ENCODE measurements at regions not wholly inside any gene's neighbourhood (a gene's known extent, or its start where the extent isn't known, plus 50 kb on each side); places are given as distances from the start of the nearest gene placed in this dataset.
A peak's percentile ranks its signal among the peaks of the same experiment; 100 is the strongest.

GRCh38 chr16:85222155-85222863 lies 110.0 kb upstream of the CIBAR2 start:
- Histone ChIP-seq H2BK120ac (ENCODE audit: low read depth, low read length, poor library complexity, severe bottlenecking) (no peak overlapping the region), H3K4me1 (ENCODE audit: insufficient read depth, low read length) (peaks cover 3% of the 10 kb centered on the region), H3K14ac (ENCODE audit: insufficient read depth, low read length) (no peak overlapping the region), H3K4me2 (ENCODE audit: insufficient read depth, insufficient read length, low read length) (no peak overlapping the region), H2BK12ac (ENCODE audit: insufficient read length, low read depth, low read length) (no peak overlapping the region), H3K27me3 (ENCODE audit: insufficient read depth, low read length) (no peaks in the 10 kb centered on the region), H3K56ac (ENCODE audit: insufficient read length, low read depth, low read length) (no peak overlapping the region), H2AFZ (ENCODE audit: low read length) (no peak overlapping the region), H2BK15ac (ENCODE audit: low read depth, low read length) (no peak overlapping the region), H3K79me2 (ENCODE audit: insufficient read depth, low read length) (peaks cover 1% of the 10 kb centered on the region; the same call in 1 of the 2 replicates), H2AK5ac (ENCODE audit: insufficient read length, low read length) (no peak overlapping the region), H4K5ac (ENCODE audit: insufficient read length, low read depth, low read length) (no peak overlapping the region), H4K91ac (ENCODE audit: insufficient read length, low read depth, low read length) (no peak overlapping the region), H3K18ac (ENCODE audit: insufficient read length, low read depth, low read length) (no peak overlapping the region), H2BK20ac (ENCODE audit: low read depth, low read length, poor library complexity, severe bottlenecking) (no peak overlapping the region), H3K23ac (ENCODE audit: insufficient read length, low read depth, low read length) (no peak overlapping the region), H3K79me1 (ENCODE audit: insufficient read depth, low read depth, low read length, poor library complexity, severe bottlenecking) (no peaks in the 10 kb centered on the region), H2BK5ac (ENCODE audit: insufficient read length, low read length) (no peak overlapping the region), H3K4ac (ENCODE audit: low read depth, low read length) (no peak overlapping the region), H3K9ac (ENCODE audit: extremely low read depth, insufficient read length, low read length) (no peak overlapping the region), H4K20me1 (ENCODE audit: control insufficient read depth, insufficient read depth, insufficient read length) (no peaks in the 10 kb centered on the region), H3T11ph (ENCODE audit: low read length) (no peak overlapping the region), H4K8ac (replicated peaks; ENCODE audit: insufficient read length, low read depth, low read length) (no peak overlapping the region), H3K9me3 (ENCODE audit: control insufficient read depth, low read depth, low read length) (no peaks in the 10 kb centered on the region), H3K27ac (ENCODE audit: insufficient read length, low read depth, low read length) (no peak overlapping the region), H3K23me2 (ENCODE audit: insufficient read length, low read depth, low read length, poor library complexity, severe bottlenecking) (no peaks in the 10 kb centered on the region)
- WGBS (ENCODE audit: extremely low coverage, insufficient read length, low lambda C conversion rate): no CpG with 5 or more reads among the region's 23 CpGs
- no peak for DNase-seq
- Mint-ChIP-seq H3K27me3 (ENCODE audit: low read depth) (peaks cover 3% of the 10 kb centered on the region; the same call in 1 of the 2 replicates), H3K4me3 (no peak overlapping the region), H3K9me3 (peaks cover 0 to 2% of the 10 kb centered on the region in 2 experiments; a peak in 2 of 5 replicates), H3K36me3 (ENCODE audit: insufficient read depth in 1 of 3, low read depth in 3 of 3) (peaks cover 0 to 7% (median 4%) of the 10 kb centered on the region in 3 experiments; a peak in 3 of 7 replicates), H3K27ac (peak overlapping the region in 2 of 3 experiments; percentile 36 to 55; a peak in 3 of 7 replicates), H3K4me1 (peaks cover 18 to 44% of the 10 kb centered on the region in 2 experiments)
- TF ChIP-seq CTCF (conservative IDR thresholded peaks at IDR 0.05): no peak

All from H9 (cell line).